ENCODE measurements at regions not wholly inside any gene's neighbourhood (a gene's known extent, or its start where the extent isn't known, plus 50 kb on each side); places are given as distances from the start of the nearest gene placed in this dataset.

DNA sequence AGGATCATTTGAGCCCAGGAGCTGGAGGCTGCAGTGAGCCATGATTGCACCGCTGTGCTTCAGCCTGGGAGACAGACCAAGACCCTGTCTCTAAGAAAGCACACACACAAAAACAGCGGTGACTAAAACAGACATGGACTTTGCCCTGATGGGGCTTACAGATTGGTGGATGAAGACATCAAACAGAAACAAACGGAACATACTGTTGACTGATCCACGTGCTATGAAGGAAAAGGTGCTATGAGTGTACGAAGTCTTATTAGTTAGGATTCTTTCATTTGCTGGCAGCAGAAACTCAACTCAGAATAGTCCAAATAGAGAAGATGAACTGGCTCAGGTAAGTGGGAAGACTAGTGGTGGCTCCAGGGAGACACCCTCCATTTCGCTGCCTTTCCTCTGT, 309.8 kb upstream of the N4BP1 start:
- DNase-seq, result no peak

DNA sequence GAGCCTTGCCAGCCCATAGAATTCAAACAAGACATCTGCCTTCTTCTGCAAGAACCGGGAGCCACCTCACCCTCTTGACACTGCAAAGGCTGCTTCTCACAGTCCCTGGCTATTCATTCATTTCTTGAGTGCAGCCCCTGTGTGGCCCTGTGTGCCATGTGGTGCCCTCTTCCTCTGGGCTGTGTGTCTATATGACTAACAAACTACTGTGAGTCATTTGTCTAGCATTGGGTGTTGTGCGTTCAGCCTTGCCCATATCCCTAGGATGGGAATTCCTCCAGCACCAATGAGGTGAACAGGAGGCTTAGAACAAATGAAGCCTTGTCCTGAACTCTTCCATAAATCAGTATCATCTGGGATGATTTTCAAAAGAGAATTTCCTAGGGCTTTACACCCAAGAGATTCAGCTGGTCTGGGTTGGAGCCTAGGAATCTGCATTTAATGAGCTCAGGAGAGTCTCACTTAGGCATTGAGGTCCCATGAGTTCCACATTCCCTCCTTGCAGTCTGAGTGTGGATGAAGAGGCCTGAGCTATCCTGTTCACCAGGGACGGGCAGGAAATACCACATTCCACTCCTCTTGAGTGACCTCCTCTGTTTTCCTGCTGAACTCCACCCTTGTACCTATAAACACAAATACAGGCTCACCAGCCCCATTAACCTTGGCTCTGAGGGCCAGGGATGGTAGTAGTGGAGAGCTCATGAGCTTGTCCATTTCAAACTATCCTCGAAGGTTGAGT, 308.7 kb upstream of the N4BP1 start:
- DNase-seq, result no peak

DNA sequence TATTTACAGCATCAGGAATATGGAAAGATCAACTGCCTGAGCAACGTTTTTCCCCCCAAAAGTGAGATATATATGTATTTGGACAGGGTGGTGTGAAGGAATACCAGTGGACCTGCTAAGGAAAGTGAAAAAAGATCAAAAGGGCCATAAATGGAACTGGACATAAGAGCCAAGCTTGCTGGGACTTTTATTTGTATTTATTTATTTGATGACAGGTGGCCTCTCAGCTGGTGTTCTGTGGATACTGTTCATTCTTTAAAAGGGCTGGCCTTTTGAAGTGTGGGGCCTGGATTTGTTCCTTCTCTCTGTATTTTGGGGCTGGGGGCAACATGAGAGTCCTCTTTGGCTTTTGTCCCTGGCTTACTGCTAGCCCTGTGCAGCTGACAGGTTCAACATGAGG, 306.6 kb upstream of the N4BP1 start:
- DNase-seq, result no peak

DNA sequence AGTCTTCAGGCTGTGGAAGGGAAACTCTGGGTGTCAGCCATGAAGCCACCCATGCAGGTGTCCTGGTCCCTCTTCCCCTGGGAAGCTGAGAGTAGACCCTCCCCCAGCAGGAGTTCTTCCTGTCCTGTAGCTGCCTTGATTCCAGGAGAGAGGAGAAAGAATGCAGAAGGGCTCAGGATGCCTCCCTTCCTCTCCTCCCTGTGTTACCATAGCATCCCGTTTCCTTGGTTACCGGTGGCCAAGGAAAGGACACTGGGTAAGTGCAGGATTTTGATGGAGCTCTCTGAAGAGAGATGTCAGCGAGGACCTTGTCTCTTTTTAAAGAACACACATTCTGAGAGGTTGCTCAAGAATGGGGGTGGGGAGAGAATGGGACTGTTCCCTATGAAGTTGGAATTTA, 304.1 kb upstream of the N4BP1 start:
- peak in 1 of 3 experiments; percentile 14 for DNase-seq

DNA sequence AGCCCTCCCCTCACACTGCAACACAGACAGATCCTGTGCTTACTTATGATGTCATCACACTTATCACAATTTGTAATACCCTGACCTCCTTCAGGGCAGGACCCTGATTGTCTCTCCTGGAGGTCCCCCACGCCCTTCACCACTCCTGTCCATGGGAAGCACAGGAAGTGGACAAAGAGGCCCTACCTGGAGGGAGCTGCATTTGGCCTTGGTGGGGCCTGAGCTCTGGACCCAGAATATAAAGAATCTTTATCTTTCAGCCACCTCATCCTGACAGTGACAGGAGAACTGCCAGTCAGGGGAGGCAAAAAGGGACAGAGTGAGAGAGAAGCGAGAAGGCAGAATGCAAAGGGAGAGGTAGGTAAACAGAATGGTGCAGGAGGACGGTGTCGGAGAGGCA, 303.4 kb upstream of the N4BP1 start:
- DNase-seq, result no peak

DNA sequence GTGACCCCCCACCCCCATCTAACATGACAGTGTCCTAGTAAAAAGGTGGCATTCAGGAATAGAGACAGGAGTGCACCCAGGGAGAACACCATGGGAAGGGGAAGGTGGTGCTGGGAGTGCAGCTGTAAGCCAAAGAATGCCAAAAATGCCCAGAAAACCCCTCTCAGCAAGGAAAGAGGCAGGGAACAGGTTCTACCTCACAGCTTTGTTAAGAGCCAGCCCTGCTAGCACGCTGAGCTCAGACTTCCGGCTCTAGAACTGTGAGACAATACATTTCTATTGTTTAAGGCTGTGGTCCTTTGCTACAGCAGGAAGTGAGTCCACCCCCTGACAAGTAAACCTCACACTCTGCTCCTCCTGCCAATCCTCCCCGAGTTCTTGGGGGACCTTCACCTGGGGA, 302.4 kb upstream of the N4BP1 start:
- DNase-seq, result no peak

DNA sequence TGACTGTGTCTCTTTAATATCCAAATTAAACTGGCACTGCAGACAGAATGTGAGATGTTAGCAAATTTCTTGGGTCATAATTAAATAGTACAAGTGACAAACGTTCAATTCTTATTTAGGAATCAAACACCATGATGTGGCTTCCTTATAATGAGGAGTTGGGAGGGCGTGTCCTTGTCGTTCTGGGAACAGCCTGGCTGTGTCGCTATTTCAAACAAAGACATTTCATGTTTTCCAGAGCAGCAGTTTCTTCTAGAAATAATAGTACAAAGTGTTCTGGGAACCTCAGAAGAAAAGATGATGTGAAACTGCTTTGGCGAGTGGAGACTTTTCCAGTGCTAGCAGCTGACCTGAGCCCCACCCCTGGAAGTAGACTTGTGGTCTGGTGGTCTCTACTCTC, 301.7 kb upstream of the N4BP1 start:
- DNase-seq, result no peak

DNA sequence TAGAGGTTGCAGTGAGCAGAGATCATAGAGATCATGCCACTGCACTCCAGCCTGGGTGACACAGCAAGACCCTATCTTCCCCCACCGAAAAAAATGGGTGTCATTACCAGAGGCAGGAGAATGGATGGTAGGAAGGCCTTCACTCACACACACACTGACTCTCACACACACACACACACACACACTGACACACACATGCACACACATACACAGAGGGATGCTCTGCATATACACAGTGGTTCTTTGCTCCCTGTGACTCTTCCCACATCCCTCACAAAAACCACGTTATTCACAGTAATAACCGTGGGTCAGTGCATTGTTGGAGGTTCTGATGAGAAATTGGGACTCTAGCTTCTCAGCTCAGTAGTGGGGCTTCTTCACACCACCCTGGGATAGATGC, 300.2 kb upstream of the N4BP1 start:
- no peak for DNase-seq

DNA sequence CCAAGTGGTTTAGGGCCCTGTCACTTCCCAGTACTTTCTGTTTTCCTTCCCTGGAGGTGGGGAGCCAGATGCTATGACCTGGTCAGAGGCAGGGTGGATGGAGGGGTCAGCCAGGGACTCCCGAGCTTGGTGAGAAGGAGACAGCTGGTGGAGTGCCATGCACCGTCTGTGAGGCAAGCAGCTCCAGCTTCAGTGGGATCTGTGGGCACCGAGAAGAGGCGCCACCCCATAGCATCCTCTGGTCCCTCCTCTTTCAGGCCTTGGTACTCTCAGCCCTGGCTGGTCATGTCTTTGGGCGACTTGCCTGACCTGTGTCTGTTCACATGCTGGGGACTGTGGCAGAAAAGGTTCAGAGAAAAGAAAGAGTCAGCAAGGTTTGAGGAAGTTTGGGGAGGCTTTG, 299.3 kb upstream of the N4BP1 start:
- no peak for DNase-seq

DNA sequence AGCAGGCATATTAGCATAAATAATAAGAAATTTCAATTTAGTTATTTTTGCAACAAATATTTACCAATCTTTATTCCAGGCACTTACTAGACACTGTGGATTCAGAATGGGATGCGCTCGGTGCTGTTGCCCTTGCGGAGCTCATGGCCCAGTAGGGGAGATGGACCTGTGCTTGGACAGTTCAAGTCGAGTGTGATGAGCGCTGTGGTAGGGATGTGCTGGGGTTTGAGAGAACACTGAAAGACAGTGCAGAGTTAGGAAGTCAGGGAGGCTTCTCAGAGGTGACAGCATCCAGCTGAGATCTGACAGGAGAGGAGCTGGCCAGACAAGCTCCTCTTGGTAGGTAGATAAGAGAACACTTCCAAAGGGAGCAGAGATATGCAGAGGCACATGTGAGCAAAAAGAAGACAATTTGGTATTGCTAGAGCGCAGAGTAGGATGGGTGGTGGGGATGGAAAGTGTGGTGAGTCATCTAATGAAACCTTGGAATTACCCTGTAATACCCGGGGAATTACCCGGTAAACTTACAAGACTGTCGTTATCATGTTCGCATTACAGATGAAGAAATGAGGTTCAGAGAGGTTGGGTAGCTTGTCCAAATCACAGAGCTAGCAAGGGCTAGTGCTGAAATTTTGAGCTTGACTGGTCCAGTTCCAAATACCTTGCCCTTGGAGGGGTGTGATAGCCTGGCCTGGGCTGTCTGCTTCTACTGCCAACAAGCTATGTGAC, 298.1 kb upstream of the N4BP1 start:
- DNase-seq, result no peak

DNA sequence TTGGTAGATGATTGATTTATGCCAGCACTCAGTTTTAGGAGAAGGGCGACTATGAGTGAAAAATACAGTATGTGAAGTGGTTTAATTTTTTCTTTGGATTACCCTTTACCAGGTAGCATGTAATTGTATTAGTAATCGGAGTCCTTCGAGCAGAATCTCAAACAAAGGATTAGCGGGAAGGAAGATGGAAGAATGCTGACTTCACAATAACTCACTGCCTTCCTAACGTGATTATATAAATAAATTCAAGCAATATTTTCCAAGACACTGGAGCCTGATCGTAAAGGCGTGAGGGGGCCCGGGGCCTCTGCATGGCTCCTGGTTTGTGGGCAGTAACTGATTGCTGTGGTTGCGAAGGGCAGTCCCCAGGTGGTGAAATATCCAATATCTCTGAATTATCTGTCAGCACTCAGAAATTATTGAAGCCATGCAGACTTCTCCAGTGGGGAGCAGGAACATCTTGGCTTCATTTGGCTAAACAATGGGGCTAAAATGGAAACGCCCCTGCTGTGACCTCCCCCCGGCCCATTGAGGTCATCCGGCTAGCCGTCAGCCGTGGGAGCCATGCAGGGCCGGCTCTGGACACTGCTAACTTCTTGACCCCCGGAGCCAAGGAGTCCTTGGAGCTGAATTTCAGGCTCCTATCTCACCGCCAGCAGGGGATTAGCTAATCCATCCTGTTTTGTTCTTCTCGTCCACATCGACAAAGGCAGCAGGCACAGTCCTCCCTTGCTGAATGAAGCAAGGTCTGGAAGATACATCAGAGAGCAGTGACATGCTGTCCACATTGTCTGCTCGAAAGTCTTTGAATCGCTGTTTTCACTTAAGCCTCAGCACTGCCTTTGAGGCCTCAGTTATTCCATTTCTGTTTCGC, 295.9 kb upstream of the N4BP1 start:
- DNase-seq, result no peak

DNA sequence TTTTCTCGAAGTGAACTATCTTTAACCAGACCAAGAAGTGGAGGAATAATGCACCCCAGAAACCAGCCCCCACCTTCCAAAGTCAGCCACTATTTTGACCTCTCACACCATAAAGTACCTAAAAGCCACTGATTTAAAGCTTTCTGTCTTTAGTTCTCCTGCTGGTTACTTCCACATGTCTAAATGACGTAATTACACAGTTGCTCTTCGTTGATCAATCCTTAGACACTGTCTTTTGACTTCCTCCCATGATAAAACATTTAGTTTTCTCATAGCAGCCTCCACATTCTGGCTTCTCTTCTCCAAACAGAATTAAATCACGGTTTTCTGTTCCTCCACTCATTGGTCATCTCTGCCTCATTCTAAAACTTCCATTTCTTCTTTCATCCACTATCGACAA, 294.4 kb upstream of the N4BP1 start:
- no peak for DNase-seq

DNA sequence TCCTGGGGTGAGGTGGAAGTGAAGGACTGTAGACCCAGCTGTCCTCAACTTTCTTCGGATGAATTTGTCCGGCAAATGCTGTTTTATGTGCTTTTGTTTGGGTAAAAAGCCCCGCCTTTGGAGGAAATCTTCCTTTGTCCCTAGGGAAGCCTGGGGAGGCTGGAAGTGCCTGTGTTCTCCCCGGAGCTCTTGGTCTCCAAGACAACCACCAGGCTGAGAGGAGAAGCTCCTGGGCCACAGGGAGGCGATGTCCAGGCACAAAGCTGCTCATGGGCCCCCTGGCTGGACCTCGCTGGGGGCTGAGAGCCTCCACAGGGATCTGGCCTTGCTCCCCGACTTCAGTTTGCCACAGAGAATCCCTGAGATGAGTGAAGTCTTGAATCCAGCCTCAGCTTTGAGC, 293.1 kb upstream of the N4BP1 start:
- DNase-seq, result peak in 1 of 3 experiments; percentile 30

DNA sequence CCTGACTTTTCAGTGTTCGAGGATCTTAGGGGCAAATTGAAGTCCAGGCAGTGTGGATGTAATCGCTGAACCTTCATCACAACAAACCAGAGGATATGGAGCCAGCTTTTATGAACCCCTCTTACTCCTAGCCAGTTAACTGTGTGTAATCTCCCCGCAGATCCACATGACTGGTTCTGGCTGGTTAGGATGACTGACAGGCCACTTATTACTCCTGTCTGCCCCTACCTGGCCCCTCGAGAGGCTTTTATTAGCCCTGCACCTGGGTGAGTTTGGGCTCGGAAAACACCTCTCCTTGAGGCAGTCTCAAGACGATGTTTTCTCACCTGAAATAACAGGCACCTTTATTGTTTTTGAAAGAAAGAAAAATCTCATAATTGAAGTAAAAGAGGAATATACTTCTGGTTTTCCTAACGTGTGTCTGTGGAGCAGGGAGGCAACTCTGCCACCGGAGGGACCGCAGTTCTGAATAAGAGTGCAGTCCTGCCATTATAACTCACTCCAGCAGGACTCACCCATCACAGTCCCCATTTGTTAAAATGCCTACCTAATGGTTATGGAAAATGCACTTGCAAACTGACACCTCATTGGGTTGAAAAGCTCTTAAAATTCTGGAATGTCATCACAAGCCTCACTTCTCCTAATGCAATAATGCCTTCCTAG, 291.9 kb upstream of the N4BP1 start:
- peak in 1 of 3 experiments; percentile 71 for DNase-seq

DNA sequence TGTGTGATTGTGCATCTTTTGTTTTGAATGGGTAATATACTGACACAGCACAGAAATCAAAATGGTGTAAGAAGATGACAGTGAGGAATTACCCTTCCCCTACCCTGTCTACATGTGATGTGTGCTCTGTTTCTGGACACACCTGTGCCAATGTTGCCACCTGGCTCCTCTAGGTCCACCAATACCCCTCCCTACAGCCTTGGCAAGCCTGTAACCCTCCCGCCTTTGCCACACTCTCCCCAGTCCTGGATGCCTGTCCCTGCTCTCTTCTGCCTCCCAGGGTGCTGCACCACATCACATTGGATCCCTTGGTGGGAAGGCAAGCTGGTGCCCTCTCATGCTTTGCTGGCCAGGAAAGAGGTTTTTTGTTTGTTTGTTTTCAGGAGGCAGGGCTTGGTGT, 289.5 kb upstream of the N4BP1 start:
- no peak for DNase-seq

DNA sequence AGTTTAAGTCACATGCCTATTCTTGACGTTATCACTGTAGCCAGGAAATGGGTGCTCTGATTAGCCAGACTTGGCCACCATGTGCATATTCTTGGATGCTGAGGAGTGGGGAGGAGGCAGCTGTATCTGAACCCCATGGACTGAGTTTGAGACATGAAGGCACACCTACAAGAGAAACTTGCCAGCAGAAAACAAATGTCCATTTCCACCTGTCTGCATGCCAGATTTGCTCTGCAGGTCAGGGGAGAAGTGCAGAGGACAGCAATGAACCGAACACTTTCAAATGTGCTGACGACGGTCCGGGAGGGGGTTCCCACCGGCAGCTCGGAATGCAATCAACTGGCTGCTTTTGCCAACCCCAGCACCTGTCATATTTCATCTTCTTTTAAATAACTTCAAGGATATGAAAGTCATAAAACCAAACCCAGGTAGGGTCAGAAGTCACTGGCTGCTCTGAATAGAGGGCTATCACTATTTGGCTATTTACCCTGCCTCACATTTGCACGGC, 287.8 kb upstream of the N4BP1 start:
- no peak for DNase-seq

DNA sequence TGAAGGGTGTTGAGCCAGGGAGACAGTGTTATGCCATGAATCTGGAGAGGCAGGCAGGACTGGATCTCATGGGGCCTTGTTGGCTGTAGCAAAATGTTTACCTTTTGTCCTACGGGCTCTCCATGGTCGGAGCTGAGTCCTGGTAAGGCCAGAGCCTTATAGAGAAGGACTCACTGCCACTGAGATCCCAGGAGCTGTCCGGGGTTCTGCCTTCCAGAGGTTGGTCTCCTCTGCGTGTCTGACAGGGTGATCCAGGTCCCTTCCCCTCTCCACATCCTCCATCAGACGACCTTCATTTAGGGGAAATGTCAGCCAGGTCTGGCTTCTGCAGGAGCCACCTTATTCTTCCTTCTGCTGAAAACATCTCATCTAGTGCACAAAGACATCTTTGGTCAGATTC, 285.2 kb upstream of the N4BP1 start:
- no peak for DNase-seq

DNA sequence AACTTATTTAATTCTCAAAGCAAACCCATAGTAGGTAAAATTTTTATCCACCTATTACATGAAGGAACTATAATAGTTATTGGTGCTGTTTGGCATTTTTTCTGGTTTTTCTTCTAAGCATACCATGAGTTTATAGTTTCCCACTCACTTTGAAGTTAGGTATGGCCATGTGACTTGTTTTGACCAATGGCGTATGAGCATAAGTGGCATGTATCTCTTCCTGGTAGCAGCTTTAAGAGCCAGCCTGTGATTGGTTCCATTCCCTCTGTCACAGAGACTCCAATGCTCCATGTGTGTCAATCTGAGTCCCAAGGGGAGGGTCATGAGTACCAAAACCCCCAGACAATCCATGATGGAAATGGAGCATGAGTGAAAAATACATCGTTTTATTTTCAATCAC, 282.9 kb upstream of the N4BP1 start:
- DNase-seq, result peak in 1 of 3 experiments; percentile 1

DNA sequence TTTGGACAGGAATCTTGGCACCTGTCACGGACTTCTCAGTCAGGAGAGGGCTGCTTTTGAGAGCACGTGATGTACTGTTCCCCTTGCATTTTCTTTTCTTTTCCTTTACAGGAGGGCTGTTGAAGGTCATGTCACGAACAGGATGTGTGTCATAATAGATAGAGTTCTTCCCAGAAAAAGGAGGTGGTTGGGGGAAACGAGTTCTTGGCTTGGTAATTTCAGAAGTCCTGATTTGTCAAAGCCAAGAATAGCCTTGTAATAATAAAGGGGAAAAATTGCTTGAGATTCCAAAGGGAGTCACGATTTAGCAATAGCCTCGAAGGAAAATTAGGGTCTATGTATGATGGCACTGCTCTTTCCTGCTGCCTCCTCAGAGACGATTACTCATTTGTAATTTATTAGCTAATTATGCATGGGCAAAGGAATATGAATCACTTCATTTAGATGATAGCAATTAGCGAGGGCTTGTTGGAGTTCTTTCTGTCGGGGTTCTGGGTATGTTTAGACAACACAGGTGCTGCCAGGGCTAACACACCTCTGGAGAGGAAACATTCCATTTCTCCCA, 277.7 kb upstream of the N4BP1 start:
- no peak for DNase-seq

DNA sequence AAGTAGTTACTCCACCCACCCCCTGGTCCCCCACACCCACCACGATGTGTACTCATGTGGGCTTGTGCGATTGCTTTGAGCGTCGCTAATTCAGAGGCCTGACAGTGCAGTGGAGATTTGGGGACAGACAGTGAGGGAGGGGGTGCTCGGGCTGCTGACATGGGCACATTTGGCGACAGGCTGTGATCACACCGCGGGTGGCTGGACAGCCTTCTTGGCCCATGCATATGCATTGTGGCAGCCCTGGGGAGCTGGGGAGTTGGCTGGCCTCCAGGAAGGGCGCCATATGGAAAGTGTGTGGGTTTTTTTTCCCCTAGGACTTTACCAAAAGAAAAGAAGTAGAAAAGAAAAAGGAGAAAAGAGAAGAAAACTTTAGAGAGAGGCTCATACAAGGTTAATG, 275.5 kb upstream of the N4BP1 start:
- DNase-seq, result no peak

DNA sequence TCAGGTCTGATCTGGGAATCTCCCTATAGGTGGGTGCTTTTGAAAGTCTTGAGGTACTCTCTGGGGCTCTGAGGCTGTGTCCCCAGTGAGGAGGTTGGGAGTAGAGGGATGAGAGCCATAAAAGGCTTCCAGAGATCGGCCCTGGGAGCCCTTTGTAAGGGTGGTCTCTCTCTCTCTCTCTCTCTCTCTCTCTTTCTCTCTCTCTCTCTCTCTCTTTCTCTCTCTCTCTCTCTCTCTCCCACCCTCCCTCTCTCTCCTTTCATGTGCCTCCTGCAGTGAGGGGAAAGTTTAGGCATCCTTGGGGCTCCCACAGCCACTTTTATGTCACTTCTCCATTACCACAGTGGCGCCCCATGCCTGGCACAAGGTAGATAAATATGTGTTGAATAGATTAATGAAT, 271.3 kb upstream of the N4BP1 start:
- no peak for DNase-seq
